ENCODE measurements at regions not wholly inside any gene's neighbourhood (a gene's known extent, or its start where the extent isn't known, plus 50 kb on each side); places are given as distances from the start of the nearest gene placed in this dataset.
A peak's percentile ranks its signal among the peaks of the same experiment; 100 is the strongest.

GRCh38 chr4:8688908-8689445 lies 96.4 kb downstream of the CPZ start:
- ChIA-PET CTCF (interaction anchor here (1.0 kb wide), 1 partner anchor 167 kb away, joined by 3 read pairs; no protein-coding TSS in a partner anchor), POLR2A (no interaction called here)
- TF ChIP-seq, protein P1, sequence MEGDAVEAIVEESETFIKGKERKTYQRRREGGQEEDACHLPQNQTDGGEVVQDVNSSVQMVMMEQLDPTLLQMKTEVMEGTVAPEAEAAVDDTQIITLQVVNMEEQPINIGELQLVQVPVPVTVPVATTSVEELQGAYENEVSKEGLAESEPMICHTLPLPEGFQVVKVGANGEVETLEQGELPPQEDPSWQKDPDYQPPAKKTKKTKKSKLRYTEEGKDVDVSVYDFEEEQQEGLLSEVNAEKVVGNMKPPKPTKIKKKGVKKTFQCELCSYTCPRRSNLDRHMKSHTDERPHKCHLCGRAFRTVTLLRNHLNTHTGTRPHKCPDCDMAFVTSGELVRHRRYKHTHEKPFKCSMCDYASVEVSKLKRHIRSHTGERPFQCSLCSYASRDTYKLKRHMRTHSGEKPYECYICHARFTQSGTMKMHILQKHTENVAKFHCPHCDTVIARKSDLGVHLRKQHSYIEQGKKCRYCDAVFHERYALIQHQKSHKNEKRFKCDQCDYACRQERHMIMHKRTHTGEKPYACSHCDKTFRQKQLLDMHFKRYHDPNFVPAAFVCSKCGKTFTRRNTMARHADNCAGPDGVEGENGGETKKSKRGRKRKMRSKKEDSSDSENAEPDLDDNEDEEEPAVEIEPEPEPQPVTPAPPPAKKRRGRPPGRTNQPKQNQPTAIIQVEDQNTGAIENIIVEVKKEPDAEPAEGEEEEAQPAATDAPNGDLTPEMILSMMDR (IDR thresholded peaks at IDR 0.05): no peak
- TF ChIP-seq POLR2AphosphoS5 (IDR thresholded peaks at IDR 0.05; ENCODE audit: low read depth, low read length) (no peak), TCF7L2 (IDR thresholded peaks at IDR 0.05; ENCODE audit: low read depth, low read length) (no peak), SIN3A (IDR thresholded peaks at IDR 0.05; ENCODE audit: borderline replicate concordance, insufficient read depth, low read depth, low read length) (no peak)
- TF ChIP-seq, protein P2, sequence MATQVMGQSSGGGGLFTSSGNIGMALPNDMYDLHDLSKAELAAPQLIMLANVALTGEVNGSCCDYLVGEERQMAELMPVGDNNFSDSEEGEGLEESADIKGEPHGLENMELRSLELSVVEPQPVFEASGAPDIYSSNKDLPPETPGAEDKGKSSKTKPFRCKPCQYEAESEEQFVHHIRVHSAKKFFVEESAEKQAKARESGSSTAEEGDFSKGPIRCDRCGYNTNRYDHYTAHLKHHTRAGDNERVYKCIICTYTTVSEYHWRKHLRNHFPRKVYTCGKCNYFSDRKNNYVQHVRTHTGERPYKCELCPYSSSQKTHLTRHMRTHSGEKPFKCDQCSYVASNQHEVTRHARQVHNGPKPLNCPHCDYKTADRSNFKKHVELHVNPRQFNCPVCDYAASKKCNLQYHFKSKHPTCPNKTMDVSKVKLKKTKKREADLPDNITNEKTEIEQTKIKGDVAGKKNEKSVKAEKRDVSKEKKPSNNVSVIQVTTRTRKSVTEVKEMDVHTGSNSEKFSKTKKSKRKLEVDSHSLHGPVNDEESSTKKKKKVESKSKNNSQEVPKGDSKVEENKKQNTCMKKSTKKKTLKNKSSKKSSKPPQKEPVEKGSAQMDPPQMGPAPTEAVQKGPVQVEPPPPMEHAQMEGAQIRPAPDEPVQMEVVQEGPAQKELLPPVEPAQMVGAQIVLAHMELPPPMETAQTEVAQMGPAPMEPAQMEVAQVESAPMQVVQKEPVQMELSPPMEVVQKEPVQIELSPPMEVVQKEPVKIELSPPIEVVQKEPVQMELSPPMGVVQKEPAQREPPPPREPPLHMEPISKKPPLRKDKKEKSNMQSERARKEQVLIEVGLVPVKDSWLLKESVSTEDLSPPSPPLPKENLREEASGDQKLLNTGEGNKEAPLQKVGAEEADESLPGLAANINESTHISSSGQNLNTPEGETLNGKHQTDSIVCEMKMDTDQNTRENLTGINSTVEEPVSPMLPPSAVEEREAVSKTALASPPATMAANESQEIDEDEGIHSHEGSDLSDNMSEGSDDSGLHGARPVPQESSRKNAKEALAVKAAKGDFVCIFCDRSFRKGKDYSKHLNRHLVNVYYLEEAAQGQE (IDR thresholded peaks at IDR 0.05; ENCODE audit: insufficient read depth in 1 of 2, low read depth in 2 of 2, low read length in 1 of 2): no peak
- intact Hi-C loops (cut with micrococcal nuclease; ENCODE audit: unreplicated experiment) (loop anchor here (2.0 to 5.0 kb wide), 2 partner anchors 196 to 228 kb away; no protein-coding TSS in a partner anchor), in situ Hi-C loops (cut with HindIII; ENCODE audit: low pct_unique_long_range_greater_than_20kb, low sequenced_read_pairs) (no loop called here)
- ATAC-seq (no peak), DNase-seq (ENCODE audit: low read depth, low spot score) (no peak)
- Histone ChIP-seq H3K27ac (ENCODE audit: low read length) (no peak overlapping the region), H3K4me1 (ENCODE audit: control insufficient read depth, insufficient read depth, low read length) (no peaks in the 10 kb centered on the region), H3K4me3 (ENCODE audit: low read depth in 2 of 2, low read length in 2 of 2) (no peak overlapping the region), H3K27me3 (ENCODE audit: control insufficient read depth, insufficient read depth, low read length) (peaks cover 3% of the 10 kb centered on the region; the same call in 1 of the 2 replicates), H3K9me3 (ENCODE audit: control insufficient read depth, insufficient read depth, low read depth, low read length) (no peaks in the 10 kb centered on the region), H3K36me3 (ENCODE audit: control insufficient read depth, insufficient read depth, low read length) (no peaks in the 10 kb centered on the region)
- no TSS peak for BruUV-seq (replicated peaks)

GRCh38 chr4:8688041-8688907 lies 95.7 kb downstream of the CPZ start:
- in situ Hi-C loops (cut with HindIII; ENCODE audit: low pct_unique_long_range_greater_than_20kb, low sequenced_read_pairs): no loop called here
- DNase-seq (ENCODE audit: low read depth, low spot score) (no peak), ATAC-seq (peak; percentile 89)
- TF ChIP-seq, protein P2 (IDR thresholded peaks at IDR 0.05; ENCODE audit: insufficient read depth in 1 of 2, low read depth in 2 of 2, low read length in 1 of 2): no peak
- TF ChIP-seq, protein P1 (IDR thresholded peaks at IDR 0.05): peak; percentile 90
- Histone ChIP-seq H3K4me3 (ENCODE audit: low read depth in 2 of 2, low read length in 2 of 2) (no peak overlapping the region), H3K36me3 (ENCODE audit: control insufficient read depth, insufficient read depth, low read length) (no peaks in the 10 kb centered on the region), H3K4me1 (ENCODE audit: control insufficient read depth, insufficient read depth, low read length) (no peaks in the 10 kb centered on the region), H3K27ac (ENCODE audit: low read length) (no peak overlapping the region), H3K9me3 (ENCODE audit: control insufficient read depth, insufficient read depth, low read depth, low read length) (no peaks in the 10 kb centered on the region), H3K27me3 (ENCODE audit: control insufficient read depth, insufficient read depth, low read length) (peaks cover 3% of the 10 kb centered on the region; the same call in 1 of the 2 replicates)
- intact Hi-C loops (cut with micrococcal nuclease; ENCODE audit: unreplicated experiment): loop anchor here (2.0 to 5.0 kb wide), 2 partner anchors 197 to 229 kb away; no protein-coding TSS in a partner anchor
- ChIA-PET POLR2A (no interaction called here), CTCF (interaction anchor here (1.0 kb wide), 1 partner anchor 168 kb away, joined by 3 read pairs; no protein-coding TSS in a partner anchor)
- BruUV-seq (replicated peaks): no TSS peak
